ENCODE measurements at regions not wholly inside any gene's neighbourhood (a gene's known extent, or its start where the extent isn't known, plus 50 kb on each side); places are given as distances from the start of the nearest gene placed in this dataset.

- no peak for DNase-seq
Measured at GRCh38 chr18:54100920-54101470, 123.5 kb downstream of the MBD2 start.

GRCh38 chr18:54100466-54100865, 124.0 kb downstream of the MBD2 start:
- DNase-seq = no peak

GRCh38 chr18:54094474-54094873, 130.0 kb downstream of the MBD2 start:
- DNase-seq = no peak

- DNase-seq = no peak
Measured at GRCh38 chr18:54090856-54091255, 133.6 kb downstream of the MBD2 start.

GRCh38 chr18:54089749-54090459, 134.6 kb downstream of the MBD2 start:
- DNase-seq = no peak

- no peak for DNase-seq
Measured at GRCh38 chr18:54086863-54087262, 137.6 kb downstream of the MBD2 start.

GRCh38 chr18:54086046-54086802, 138.2 kb downstream of the MBD2 start:
- no peak for DNase-seq

GRCh38 chr18:54080858-54081257, 143.6 kb downstream of the MBD2 start:
- no peak for DNase-seq

GRCh38 chr18:54076166-54076565, 148.3 kb downstream of the MBD2 start:
- no peak for DNase-seq

GRCh38 chr18:54075689-54076088, 148.8 kb downstream of the MBD2 start:
- DNase-seq = no peak

- DNase-seq = no peak
Measured at GRCh38 chr18:54069729-54070128, 154.7 kb downstream of the MBD2 start.

GRCh38 chr18:54060343-54061005, 164.0 kb downstream of the MBD2 start:
- no peak for DNase-seq

GRCh38 chr18:54052732-54053429, 171.6 kb downstream of the MBD2 start:
- no peak for DNase-seq

GRCh38 chr18:54052259-54052658, 172.2 kb downstream of the MBD2 start:
- DNase-seq = no peak

- no peak for DNase-seq
Measured at GRCh38 chr18:54043484-54044251, 180.8 kb downstream of the MBD2 start.

- DNase-seq = no peak
Measured at GRCh38 chr18:54035927-54036326, 188.5 kb downstream of the MBD2 start.

- DNase-seq = no peak
Measured at GRCh38 chr18:54033052-54033451, 191.4 kb downstream of the MBD2 start.

- no peak for DNase-seq
Measured at GRCh38 chr18:54032412-54032811, 192.1 kb downstream of the MBD2 start.

GRCh38 chr18:54031243-54031642, 193.2 kb downstream of the MBD2 start:
- no peak for DNase-seq

GRCh38 chr18:54030434-54030833, 194.0 kb downstream of the MBD2 start:
- no peak for DNase-seq

GRCh38 chr18:54023471-54023870, 201.0 kb downstream of the MBD2 start:
- no peak for DNase-seq

- DNase-seq = no peak
Measured at GRCh38 chr18:54020966-54021365, 203.5 kb downstream of the MBD2 start.
